Ureter (tissue), 1 donor: ENCODE measurements at regions not wholly inside any gene's neighbourhood (a gene's known extent, or its start where the extent isn't known, plus 50 kb on each side); places are given as distances from the start of the nearest gene placed in this dataset.

Experiments used
- DNase-seq: peaks from one replicate; pipeline ENCODE4 v3.0.0-alpha.2; 2020; ENCODE audit warnings: low spot score
- donor health status: DM: yes; HTN: yes; CAD: no.

GRCh38 chr16:79543219-79543618 lies 57.3 kb downstream of the MAF start:
- no peak for DNase-seq

GRCh38 chr16:79542237-79542774 lies 58.2 kb downstream of the MAF start:
- peak; percentile 50 for DNase-seq

GRCh38 chr16:79540825-79541595 lies 59.5 kb downstream of the MAF start:
- no peak for DNase-seq

- DNase-seq, result no peak
Measured at GRCh38 chr16:79537584-79537983, 63.0 kb downstream of the MAF start.

- no peak for DNase-seq
Measured at GRCh38 chr16:79536958-79537357, 63.6 kb downstream of the MAF start.

- no peak for DNase-seq
Measured at GRCh38 chr16:79535130-79535529, 65.4 kb downstream of the MAF start.

- DNase-seq, result no peak
Measured at GRCh38 chr16:79534143-79534542, 66.4 kb downstream of the MAF start.

- no peak for DNase-seq
Measured at GRCh38 chr16:79533292-79533691, 67.2 kb downstream of the MAF start.

- no peak for DNase-seq
Measured at GRCh38 chr16:79532785-79533184, 67.8 kb downstream of the MAF start.

GRCh38 chr16:79532273-79532672 lies 68.3 kb downstream of the MAF start:
- no peak for DNase-seq

GRCh38 chr16:79528338-79528737 lies 72.2 kb downstream of the MAF start:
- DNase-seq, result no peak

- no peak for DNase-seq
Measured at GRCh38 chr16:79523971-79524370, 76.6 kb downstream of the MAF start.

GRCh38 chr16:79519448-79519847 lies 81.1 kb downstream of the MAF start:
- DNase-seq, result no peak

- DNase-seq, result no peak
Measured at GRCh38 chr16:79517156-79517555, 83.4 kb downstream of the MAF start.

GRCh38 chr16:79510879-79511278 lies 89.7 kb downstream of the MAF start:
- no peak for DNase-seq

GRCh38 chr16:79509906-79510305 lies 90.6 kb downstream of the MAF start:
- DNase-seq, result no peak

- DNase-seq, result peak; percentile 55
Measured at GRCh38 chr16:79509211-79509631, 91.3 kb downstream of the MAF start.

GRCh38 chr16:79508294-79508693 lies 92.2 kb downstream of the MAF start:
- no peak for DNase-seq

- no peak for DNase-seq
Measured at GRCh38 chr16:79505344-79505743, 95.2 kb downstream of the MAF start.

GRCh38 chr16:79503511-79503910 lies 97.0 kb downstream of the MAF start:
- DNase-seq, result no peak

- DNase-seq, result no peak
Measured at GRCh38 chr16:79501446-79501845, 99.1 kb downstream of the MAF start.

GRCh38 chr16:79500866-79501265 lies 99.7 kb downstream of the MAF start:
- DNase-seq, result no peak

GRCh38 chr16:79500286-79500685 lies 100.3 kb downstream of the MAF start:
- DNase-seq, result no peak

- DNase-seq, result no peak
Measured at GRCh38 chr16:79498928-79499327, 101.6 kb downstream of the MAF start.
